Thyroid gland (tissue), 4 donors: ENCODE measurements at regions not wholly inside any gene's neighbourhood (a gene's known extent, or its start where the extent isn't known, plus 50 kb on each side); places are given as distances from the start of the nearest gene placed in this dataset.

ENCODE experiments used
- CTCF ChIP-seq, 6 experiments: fragments of 200-600 bp in 3 of 6; fragments of 450-650 bp in 3 of 6; sonication (generic) in 3 of 6; IDR thresholded peaks; one replicate each; pipeline ENCODE4 v1.5.1; 2016 to 2019; ENCODE audit warnings: antibody characterized with exemption in 6 of 6, mild to moderate bottlenecking in 2 of 6, inconsistent platforms in 1 of 6, moderate library complexity in 1 of 6
- POLR2A ChIP-seq, 2 donors: fragments of 450-650 bp; IDR thresholded peaks; one replicate each; pipeline ENCODE4 v1.6.1; 2017; ENCODE audit warnings: antibody characterized with exemption in 2 of 2, mild to moderate bottlenecking in 2 of 2, moderate library complexity in 1 of 2

- TF ChIP-seq CTCF (IDR thresholded peaks at IDR 0.05) (no peak), POLR2A (IDR thresholded peaks at IDR 0.05) (no peak)
Measured at GRCh38 chr1:37362594-37363385, 111.6 kb upstream of the ZC3H12A start.
